ENCODE measurements at regions not wholly inside any gene's neighbourhood (a gene's known extent, or its start where the extent isn't known, plus 50 kb on each side); places are given as distances from the start of the nearest gene placed in this dataset.

GRCh38 chr3:184455991-184456390 lies 76.1 kb downstream of the CHRD start:
- no peak for TF ChIP-seq POLR2A (IDR thresholded peaks at IDR 0.05)
- TF ChIP-seq CTCF (IDR thresholded peaks at IDR 0.05) = no peak
